ENCODE measurements at regions not wholly inside any gene's neighbourhood (a gene's known extent, or its start where the extent isn't known, plus 50 kb on each side); places are given as distances from the start of the nearest gene placed in this dataset.
"Not testable (repeated sequence)": the region's sequence is repeated elsewhere in the genome, so short reads cannot be mapped to it uniquely, and the experiment has no call there.

DNA sequence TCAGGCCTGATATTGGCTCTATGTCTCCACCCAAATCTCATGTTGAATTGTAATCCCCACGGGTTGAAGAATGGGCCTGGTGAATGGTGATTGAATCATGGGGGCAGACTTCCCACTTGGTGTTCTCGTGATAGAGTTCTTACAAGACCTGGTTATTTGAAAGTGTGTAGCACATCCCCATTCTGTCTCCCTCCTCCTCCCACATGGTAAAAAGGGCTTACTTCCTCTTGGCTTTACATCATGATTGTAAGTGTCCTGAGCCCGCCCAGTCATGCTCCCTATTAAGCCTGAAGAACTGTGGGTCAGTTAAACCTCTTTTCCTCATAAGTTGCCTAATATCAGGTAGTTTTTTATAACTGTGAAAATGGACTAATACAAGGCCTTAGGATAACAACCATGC, 158.8 kb upstream of the ZNG1F start:
- not testable (repeated sequence) for TF ChIP-seq CTCF, POLR2AphosphoS5 (IDR thresholded peaks at IDR 0.05)

Measured in sigmoid colon (tissue), 4 donors.